ENCODE measurements at regions not wholly inside any gene's neighbourhood (a gene's known extent, or its start where the extent isn't known, plus 50 kb on each side); places are given as distances from the start of the nearest gene placed in this dataset.

- H4K20me1 ChIP-seq (ENCODE audit: control insufficient read depth, insufficient read depth, insufficient read length), result no peaks in the 10 kb centered on the region
- Mint-ChIP-seq H3K36me3 (ENCODE audit: insufficient read depth in 1 of 3, low read depth in 3 of 3) (no peaks in the 10 kb centered on the region), H3K4me3 (no peak overlapping the region), H3K27me3 (ENCODE audit: low read depth) (peaks cover 24% of the 10 kb centered on the region), H3K4me1 (peaks cover 13 to 20% of the 10 kb centered on the region in 2 experiments), H3K9me3 (no peaks in the 10 kb centered on the region), H3K27ac (no peak overlapping the region)
- no peaks in the 10 kb centered on the region for H3K79me1 ChIP-seq (ENCODE audit: insufficient read depth, low read depth, low read length, poor library complexity, severe bottlenecking)
- H2BK15ac ChIP-seq (ENCODE audit: low read depth, low read length), result no peak overlapping the region
- no peak overlapping the region for H2AFZ ChIP-seq (ENCODE audit: low read length)
- no peak overlapping the region for H2AK5ac ChIP-seq (ENCODE audit: insufficient read length, low read length)
- no peaks in the 10 kb centered on the region for H3K27me3 ChIP-seq (ENCODE audit: insufficient read depth, low read length)
- H3K23ac ChIP-seq (ENCODE audit: insufficient read length, low read depth, low read length), result no peak overlapping the region
- no peak overlapping the region for H2BK12ac ChIP-seq (ENCODE audit: insufficient read length, low read depth, low read length)
- no peak overlapping the region for H3T11ph ChIP-seq (ENCODE audit: low read length)
- H4K8ac ChIP-seq (replicated peaks; ENCODE audit: insufficient read length, low read depth, low read length), result no peak overlapping the region
- no peak overlapping the region for H3K56ac ChIP-seq (ENCODE audit: insufficient read length, low read depth, low read length)
- no peak overlapping the region for H2BK5ac ChIP-seq (ENCODE audit: insufficient read length, low read length)
- H2BK120ac ChIP-seq (ENCODE audit: low read depth, low read length, poor library complexity, severe bottlenecking), result no peak overlapping the region
- no peak overlapping the region for H4K5ac ChIP-seq (ENCODE audit: insufficient read length, low read depth, low read length)
- DNase-seq, result no peak
- no peak overlapping the region for H4K91ac ChIP-seq (ENCODE audit: insufficient read length, low read depth, low read length)
- no peak overlapping the region for H3K9ac ChIP-seq (ENCODE audit: extremely low read depth, insufficient read length, low read length)
- TF ChIP-seq, protein P1, sequence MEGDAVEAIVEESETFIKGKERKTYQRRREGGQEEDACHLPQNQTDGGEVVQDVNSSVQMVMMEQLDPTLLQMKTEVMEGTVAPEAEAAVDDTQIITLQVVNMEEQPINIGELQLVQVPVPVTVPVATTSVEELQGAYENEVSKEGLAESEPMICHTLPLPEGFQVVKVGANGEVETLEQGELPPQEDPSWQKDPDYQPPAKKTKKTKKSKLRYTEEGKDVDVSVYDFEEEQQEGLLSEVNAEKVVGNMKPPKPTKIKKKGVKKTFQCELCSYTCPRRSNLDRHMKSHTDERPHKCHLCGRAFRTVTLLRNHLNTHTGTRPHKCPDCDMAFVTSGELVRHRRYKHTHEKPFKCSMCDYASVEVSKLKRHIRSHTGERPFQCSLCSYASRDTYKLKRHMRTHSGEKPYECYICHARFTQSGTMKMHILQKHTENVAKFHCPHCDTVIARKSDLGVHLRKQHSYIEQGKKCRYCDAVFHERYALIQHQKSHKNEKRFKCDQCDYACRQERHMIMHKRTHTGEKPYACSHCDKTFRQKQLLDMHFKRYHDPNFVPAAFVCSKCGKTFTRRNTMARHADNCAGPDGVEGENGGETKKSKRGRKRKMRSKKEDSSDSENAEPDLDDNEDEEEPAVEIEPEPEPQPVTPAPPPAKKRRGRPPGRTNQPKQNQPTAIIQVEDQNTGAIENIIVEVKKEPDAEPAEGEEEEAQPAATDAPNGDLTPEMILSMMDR (conservative IDR thresholded peaks at IDR 0.05), result no peak
- WGBS (ENCODE audit: extremely low coverage, insufficient read length, low lambda C conversion rate), result no CpG with 5 or more reads among the region's 9 CpGs
- H3K18ac ChIP-seq (ENCODE audit: insufficient read length, low read depth, low read length), result no peak overlapping the region
- H3K14ac ChIP-seq (ENCODE audit: insufficient read depth, low read length), result no peak overlapping the region; the same call in 1 of the 2 replicates
- no peaks in the 10 kb centered on the region for H3K9me3 ChIP-seq (ENCODE audit: control insufficient read depth, low read depth, low read length)
- H3K27ac ChIP-seq (ENCODE audit: insufficient read length, low read depth, low read length), result no peak overlapping the region
- H3K4me2 ChIP-seq (ENCODE audit: insufficient read depth, insufficient read length, low read length), result no peak overlapping the region
- no peaks in the 10 kb centered on the region for H3K4me1 ChIP-seq (ENCODE audit: insufficient read depth, low read length)
- H2BK20ac ChIP-seq (ENCODE audit: low read depth, low read length, poor library complexity, severe bottlenecking), result no peak overlapping the region
- H3K79me2 ChIP-seq (ENCODE audit: insufficient read depth, low read length), result no peaks in the 10 kb centered on the region
- H3K4ac ChIP-seq (ENCODE audit: low read depth, low read length), result no peak overlapping the region
- H3K23me2 ChIP-seq (ENCODE audit: insufficient read length, low read depth, low read length, poor library complexity, severe bottlenecking), result no peaks in the 10 kb centered on the region
Measured at GRCh38 chr1:17920881-17921640, 165.9 kb downstream of the ACTL8 start.

Data from H9 (cell line).